ENCODE measurements at regions not wholly inside any gene's neighbourhood (a gene's known extent, or its start where the extent isn't known, plus 50 kb on each side); places are given as distances from the start of the nearest gene placed in this dataset.
A peak's percentile ranks its signal among the peaks of the same experiment; 100 is the strongest.
"Not testable (repeated sequence)": the region's sequence is repeated elsewhere in the genome, so short reads cannot be mapped to it uniquely, and the experiment has no call there.

DNA sequence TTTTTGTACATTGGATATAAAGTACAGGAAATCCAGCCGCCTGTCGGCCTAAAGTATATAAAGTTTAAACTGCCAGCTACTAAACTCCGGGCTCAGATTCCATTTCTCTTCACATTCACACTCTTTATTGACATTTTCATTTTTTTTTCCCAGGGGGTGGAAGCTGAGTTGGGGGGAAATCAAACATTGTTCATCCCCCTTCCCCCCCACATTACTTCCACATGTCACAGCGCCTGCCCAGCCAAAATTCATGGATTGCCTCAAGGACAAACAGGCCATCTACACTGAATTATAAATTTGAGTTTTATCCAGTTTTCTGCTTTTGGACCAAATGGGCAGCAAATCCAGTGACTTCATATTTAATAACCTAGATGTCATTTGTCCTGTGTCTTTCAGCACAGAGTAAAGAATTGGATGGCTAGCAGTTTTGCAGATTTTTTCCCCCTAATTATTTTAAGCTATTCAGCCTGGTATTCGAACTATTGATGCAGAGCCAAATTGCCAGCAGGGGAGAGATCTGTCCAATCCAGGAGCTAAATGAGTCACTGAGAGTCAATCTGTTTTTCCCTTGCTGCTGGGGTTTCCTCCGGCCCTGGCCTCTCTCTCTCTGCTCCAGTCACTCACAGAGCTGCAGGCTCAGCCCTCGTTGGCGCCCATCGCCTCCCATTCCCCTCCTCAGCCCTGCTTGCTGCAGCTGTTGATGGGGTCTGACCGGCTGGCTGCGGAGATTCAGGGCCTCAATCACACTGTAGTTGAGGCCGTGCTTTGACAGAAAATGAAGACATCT lies 98.0 kb downstream of the LMO4 start:
- DNase-seq (ENCODE audit: low read depth), result no peak
- TF ChIP-seq, protein P1, sequence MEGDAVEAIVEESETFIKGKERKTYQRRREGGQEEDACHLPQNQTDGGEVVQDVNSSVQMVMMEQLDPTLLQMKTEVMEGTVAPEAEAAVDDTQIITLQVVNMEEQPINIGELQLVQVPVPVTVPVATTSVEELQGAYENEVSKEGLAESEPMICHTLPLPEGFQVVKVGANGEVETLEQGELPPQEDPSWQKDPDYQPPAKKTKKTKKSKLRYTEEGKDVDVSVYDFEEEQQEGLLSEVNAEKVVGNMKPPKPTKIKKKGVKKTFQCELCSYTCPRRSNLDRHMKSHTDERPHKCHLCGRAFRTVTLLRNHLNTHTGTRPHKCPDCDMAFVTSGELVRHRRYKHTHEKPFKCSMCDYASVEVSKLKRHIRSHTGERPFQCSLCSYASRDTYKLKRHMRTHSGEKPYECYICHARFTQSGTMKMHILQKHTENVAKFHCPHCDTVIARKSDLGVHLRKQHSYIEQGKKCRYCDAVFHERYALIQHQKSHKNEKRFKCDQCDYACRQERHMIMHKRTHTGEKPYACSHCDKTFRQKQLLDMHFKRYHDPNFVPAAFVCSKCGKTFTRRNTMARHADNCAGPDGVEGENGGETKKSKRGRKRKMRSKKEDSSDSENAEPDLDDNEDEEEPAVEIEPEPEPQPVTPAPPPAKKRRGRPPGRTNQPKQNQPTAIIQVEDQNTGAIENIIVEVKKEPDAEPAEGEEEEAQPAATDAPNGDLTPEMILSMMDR (IDR thresholded peaks at IDR 0.05; ENCODE audit: insufficient read depth, low read length), result no peak
- no peak overlapping the region for H3K4me3 ChIP-seq (ENCODE audit: low read depth, low read length)

DNA sequence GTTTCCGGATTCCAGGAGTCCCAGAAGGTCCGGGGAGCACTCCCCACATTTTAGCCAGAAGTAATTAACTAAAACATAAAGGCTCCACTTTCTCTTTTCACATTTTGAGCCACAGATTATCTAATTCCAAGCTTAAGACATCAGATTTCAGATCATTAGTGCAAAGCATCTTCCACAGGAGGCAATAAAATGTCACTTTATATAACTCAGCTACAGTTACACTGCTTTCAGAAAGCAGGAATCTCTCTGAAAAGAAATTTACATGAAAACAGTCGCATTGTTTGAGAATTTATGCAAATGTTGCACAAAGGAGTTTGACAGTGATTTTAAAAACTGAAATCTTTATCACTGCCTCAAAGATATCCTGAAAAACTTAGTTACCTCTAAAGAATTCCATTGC lies 99.7 kb downstream of the LMO4 start:
- H3K4me3 ChIP-seq (ENCODE audit: low read depth, low read length), result no peak overlapping the region
- DNase-seq (ENCODE audit: low read depth), result no peak
- TF ChIP-seq, protein P1 (IDR thresholded peaks at IDR 0.05; ENCODE audit: insufficient read depth, low read length), result no peak

- H3K4me3 ChIP-seq (ENCODE audit: low read depth, low read length), result no peak overlapping the region
- TF ChIP-seq, protein P1 (IDR thresholded peaks at IDR 0.05; ENCODE audit: insufficient read depth, low read length), result no peak
- DNase-seq (ENCODE audit: low read depth), result no peak
These were observed 100.2 kb downstream of the LMO4 start for GRCh38 chr1:87428883-87429282.

DNA sequence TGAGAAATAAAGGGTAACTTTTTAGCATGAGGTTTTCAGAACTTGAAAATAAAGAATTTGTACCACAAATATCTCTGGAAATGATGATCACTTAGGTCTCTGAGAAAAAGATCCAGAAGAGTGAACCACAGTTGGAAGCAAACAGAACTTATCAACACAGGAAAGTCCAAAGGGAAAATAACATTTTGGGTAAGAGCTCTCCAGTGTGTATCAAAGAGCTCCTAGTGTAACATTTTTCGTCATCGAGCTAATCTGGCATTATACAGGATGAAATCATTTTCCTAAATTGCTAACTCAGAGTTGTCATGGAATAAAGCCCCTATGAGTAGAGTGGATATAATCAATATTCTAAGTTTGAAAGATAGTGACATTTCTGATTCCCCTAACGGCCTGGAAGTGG lies 104.0 kb downstream of the LMO4 start:
- no peak overlapping the region for H3K4me3 ChIP-seq (ENCODE audit: low read depth, low read length)
- TF ChIP-seq, protein P1 (IDR thresholded peaks at IDR 0.05; ENCODE audit: insufficient read depth, low read length), result no peak
- DNase-seq (ENCODE audit: low read depth), result no peak

GRCh38 chr1:87433101-87433500 lies 104.4 kb downstream of the LMO4 start:
- not testable (repeated sequence) for H3K4me3 ChIP-seq (ENCODE audit: low read depth, low read length); DNase-seq (ENCODE audit: low read depth)

DNA sequence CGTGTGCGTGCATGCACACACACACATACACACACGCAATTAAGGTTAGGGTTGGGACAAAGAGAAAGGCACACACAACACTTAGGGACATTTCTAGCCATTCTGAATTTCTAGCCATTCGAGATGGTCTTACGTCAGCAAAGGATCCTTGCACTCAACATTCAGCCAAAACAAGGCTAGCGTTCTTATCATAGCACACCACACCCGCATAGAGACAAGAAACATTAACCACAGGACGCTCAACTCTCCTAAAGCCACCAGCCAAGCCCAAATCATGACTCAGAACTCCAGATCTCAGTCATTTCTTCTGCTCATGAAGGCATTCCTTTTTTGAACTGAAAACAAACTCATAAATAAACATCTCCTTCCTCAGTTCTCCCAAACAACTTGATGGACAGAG lies 106.8 kb downstream of the LMO4 start:
- DNase-seq (ENCODE audit: low read depth), result peak; percentile 70
- TF ChIP-seq, protein P1 (IDR thresholded peaks at IDR 0.05; ENCODE audit: insufficient read depth, low read length), result no peak
- no peak overlapping the region for H3K4me3 ChIP-seq (ENCODE audit: low read depth, low read length)

DNA sequence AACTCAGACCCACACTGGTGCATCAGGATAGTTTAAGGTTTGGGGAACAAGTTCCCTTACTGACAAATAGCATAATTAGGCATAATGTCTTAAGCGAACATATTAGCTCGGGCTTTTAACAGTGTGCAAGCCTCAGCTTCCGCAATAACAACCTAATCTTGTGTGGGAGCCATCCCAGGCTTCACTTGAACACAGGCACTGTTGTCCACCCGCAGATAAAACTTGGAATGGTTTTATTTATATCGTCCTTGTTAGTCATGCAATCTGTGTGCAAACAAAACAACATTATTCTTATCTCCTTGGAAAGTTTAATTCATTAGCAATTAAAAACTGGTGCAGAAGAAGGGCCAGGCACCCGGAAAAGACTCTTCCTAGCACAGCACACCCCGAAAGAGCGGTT lies 107.4 kb downstream of the LMO4 start:
- DNase-seq (ENCODE audit: low read depth), result not testable (repeated sequence)

DNA sequence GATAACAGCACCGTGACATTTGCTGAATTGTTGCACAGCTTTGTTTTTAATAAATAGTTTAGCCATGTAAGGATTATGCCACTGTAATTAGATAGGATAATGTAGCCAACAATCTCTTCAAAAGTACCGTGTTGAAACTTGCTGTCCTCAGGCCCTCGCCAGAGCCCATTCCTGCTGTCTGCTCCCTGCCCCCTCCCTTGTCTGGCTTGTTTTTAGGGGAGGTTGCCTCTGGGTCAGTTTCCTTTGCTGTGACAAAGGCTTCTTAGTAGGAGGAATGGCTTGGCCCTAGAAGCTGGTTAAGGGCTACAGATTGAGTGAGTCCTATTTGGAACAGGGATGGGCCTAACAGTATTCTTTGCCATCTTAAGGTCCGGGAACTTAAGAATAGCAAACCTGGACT lies 107.9 kb downstream of the LMO4 start:
- DNase-seq (ENCODE audit: low read depth), result no peak
- no peak overlapping the region for H3K4me3 ChIP-seq (ENCODE audit: low read depth, low read length)
- TF ChIP-seq, protein P1 (IDR thresholded peaks at IDR 0.05; ENCODE audit: insufficient read depth, low read length), result no peak

More for the DNA sequence above, 107.4 kb downstream of the LMO4 start:
- not testable (repeated sequence) for H3K4me3 ChIP-seq (ENCODE audit: low read depth, low read length)
